ENCODE measurements at regions not wholly inside any gene's neighbourhood (a gene's known extent, or its start where the extent isn't known, plus 50 kb on each side); places are given as distances from the start of the nearest gene placed in this dataset.

- Histone ChIP-seq H3K9me3 (ENCODE audit: control insufficient read depth in 1 of 2, insufficient read depth in 1 of 2, low read length in 2 of 2) (no peaks in the 10 kb centered on the region), H3K27me3 (ENCODE audit: control insufficient read depth in 1 of 2, insufficient read depth in 2 of 2, low read length in 2 of 2) (no peaks in the 10 kb centered on the region), H3K36me3 (ENCODE audit: insufficient read depth, low read length) (no peaks in the 10 kb centered on the region), H3K27ac (ENCODE audit: low read depth in 1 of 2, low read length in 2 of 2) (no peak overlapping the region), H3K4me3 (ENCODE audit: low read length) (no peak overlapping the region), H3K4me1 (ENCODE audit: insufficient read depth, low read length) (no peaks in the 10 kb centered on the region)
- no peak for TF ChIP-seq CTCF (IDR thresholded peaks at IDR 0.05)
- Mint-ChIP-seq H3K27me3 (no peaks in the 10 kb centered on the region), H3K4me3 (no peak overlapping the region), H3K9me3 (no peaks in the 10 kb centered on the region), H3K27ac (no peak overlapping the region), H3K4me1 (ENCODE audit: low read depth) (no peaks in the 10 kb centered on the region), H3K36me3 (ENCODE audit: low read depth) (no peaks in the 10 kb centered on the region)
- no peak for DNase-seq
- ChIA-PET POLR2A (no interaction called here), CTCF (no interaction called here)
- intact Hi-C loops (cut with DNase I, micrococcal nuclease): no loop called here
- no peak for ATAC-seq (ENCODE audit: poor library complexity)
Measured at GRCh38 chr15:37246856-37247255, 146.5 kb upstream of the MEIS2 start.

GRCh38 chr15:37249249-37249648 is 148.9 kb upstream of the MEIS2 start:
- no peak for TF ChIP-seq CTCF (IDR thresholded peaks at IDR 0.05)
- POLR2A ChIA-PET: no interaction called here
- no peak overlapping the region for H3K4me3 Mint-ChIP-seq
- CTCF ChIA-PET: no interaction called here
- no peaks in the 10 kb centered on the region for H3K9me3 Mint-ChIP-seq
- DNase-seq: no peak
- no peak overlapping the region for H3K27ac ChIP-seq (ENCODE audit: low read depth in 1 of 2, low read length in 2 of 2)
- intact Hi-C loops (cut with DNase I, micrococcal nuclease): no loop called here
- H3K36me3 ChIP-seq (ENCODE audit: insufficient read depth, low read length): no peaks in the 10 kb centered on the region
- H3K27me3 ChIP-seq (ENCODE audit: control insufficient read depth in 1 of 2, insufficient read depth in 2 of 2, low read length in 2 of 2): no peaks in the 10 kb centered on the region
- H3K4me1 ChIP-seq (ENCODE audit: insufficient read depth, low read length): no peaks in the 10 kb centered on the region
- H3K4me3 ChIP-seq (ENCODE audit: low read length): no peak overlapping the region
- no peak overlapping the region for H3K27ac Mint-ChIP-seq
- H3K9me3 ChIP-seq (ENCODE audit: control insufficient read depth in 1 of 2, insufficient read depth in 1 of 2, low read length in 2 of 2): no peaks in the 10 kb centered on the region
- no peaks in the 10 kb centered on the region for H3K4me1 Mint-ChIP-seq (ENCODE audit: low read depth)
- no peak for ATAC-seq (ENCODE audit: poor library complexity)
- H3K27me3 Mint-ChIP-seq: no peaks in the 10 kb centered on the region
- H3K36me3 Mint-ChIP-seq (ENCODE audit: low read depth): no peaks in the 10 kb centered on the region

GRCh38 chr15:37252530-37252929 is 152.2 kb upstream of the MEIS2 start:
- TF ChIP-seq CTCF (IDR thresholded peaks at IDR 0.05): no peak
- ATAC-seq (ENCODE audit: poor library complexity): no peak
- no peak overlapping the region for H3K27ac Mint-ChIP-seq
- no peaks in the 10 kb centered on the region for H3K27me3 Mint-ChIP-seq
- no peaks in the 10 kb centered on the region for H3K27me3 ChIP-seq (ENCODE audit: control insufficient read depth in 1 of 2, insufficient read depth in 2 of 2, low read length in 2 of 2)
- POLR2A ChIA-PET: no interaction called here
- no peaks in the 10 kb centered on the region for H3K4me1 Mint-ChIP-seq (ENCODE audit: low read depth)
- H3K36me3 ChIP-seq (ENCODE audit: insufficient read depth, low read length): no peaks in the 10 kb centered on the region
- no peaks in the 10 kb centered on the region for H3K4me1 ChIP-seq (ENCODE audit: insufficient read depth, low read length)
- no peak for DNase-seq
- H3K4me3 Mint-ChIP-seq: no peak overlapping the region
- no peak overlapping the region for H3K4me3 ChIP-seq (ENCODE audit: low read length)
- peaks cover 3% of the 10 kb centered on the region for H3K9me3 Mint-ChIP-seq
- no peaks in the 10 kb centered on the region for H3K36me3 Mint-ChIP-seq (ENCODE audit: low read depth)
- CTCF ChIA-PET: interaction anchor here (0.6 kb wide), 1 partner anchor 469 kb away, joined by 3 read pairs; no protein-coding TSS in a partner anchor
- intact Hi-C loops (cut with DNase I, micrococcal nuclease): no loop called here
- H3K27ac ChIP-seq (ENCODE audit: low read depth in 1 of 2, low read length in 2 of 2): no peak overlapping the region
- H3K9me3 ChIP-seq (ENCODE audit: control insufficient read depth in 1 of 2, insufficient read depth in 1 of 2, low read length in 2 of 2): no peaks in the 10 kb centered on the region
